IMR-90 (cell line): ENCODE measurements at regions not wholly inside any gene's neighbourhood (a gene's known extent, or its start where the extent isn't known, plus 50 kb on each side); places are given as distances from the start of the nearest gene placed in this dataset.

ENCODE experiments used
- ATAC-seq: fragments of 200-7000 bp; cut with Tn5 transposase; 2 replicates; pipeline ENCODE4 v1.9.1; 2020; ENCODE audit warnings: low read depth, mild to moderate bottlenecking, moderate library complexity
- BruUV-seq: library from RNA; stranded (reverse); fragments of 400-500 nt; replicated peaks from 2 replicates; lab custom pipeline; 2021; lab: Mats Ljungman, UMichigan
- CTCF ChIA-PET: fragments of 300-600 bp; formaldehyde crosslinking; extraction: SDS; loops from one replicate; lab custom pipeline; 2021; ENCODE audit warnings: antibody characterized with exemption; lab: Yijun Ruan, JAX
- POLR2A ChIA-PET: fragments of 300-600 bp; sonication (Branson Sonifier 250); formaldehyde crosslinking; loops from one replicate; lab custom pipeline; 2022; ENCODE audit warnings: antibody characterized with exemption; ENCODE audit not compliant: unreplicated experiment; lab: Charles Lee
- DNase-seq: peaks from one replicate; pipeline ENCODE4 v3.0.0; 2013
- H2AFZ ChIP-seq: replicated peaks from 2 replicates; pipeline ENCODE3; 2013; ENCODE audit warnings: low read length, mild to moderate bottlenecking; ENCODE audit not compliant: poor library complexity
- H2AK5ac ChIP-seq: 2 replicates; pipeline ENCODE4 v1.6.1; 2013; ENCODE audit warnings: low read depth, low read length, inconsistent platforms
- H2AK9ac ChIP-seq: replicated peaks from 2 replicates; pipeline ENCODE3; 2013; ENCODE audit warnings: mild to moderate bottlenecking, low read depth, low read length, moderate library complexity; ENCODE audit not compliant: poor library complexity
- H2BK120ac ChIP-seq: 2 replicates; pipeline ENCODE4 v1.6.1; 2013; ENCODE audit warnings: low read depth, low read length, inconsistent platforms
- H2BK15ac ChIP-seq: 3 replicates; pipeline ENCODE4 v1.6.1; 2013; ENCODE audit warnings: low read depth, low read length, inconsistent platforms
- H2BK20ac ChIP-seq: 2 replicates; pipeline ENCODE4 v1.6.1; 2013; ENCODE audit warnings: low read depth, mild to moderate bottlenecking, inconsistent platforms, low read length, moderate library complexity
- H2BK5ac ChIP-seq: 2 replicates; pipeline ENCODE4 v1.6.1; 2013; ENCODE audit warnings: mild to moderate bottlenecking, low read depth, low read length, inconsistent platforms; ENCODE audit not compliant: poor library complexity, severe bottlenecking
- H3K14ac ChIP-seq: replicated peaks from 2 replicates; pipeline ENCODE4 v1.6.1; 2013; ENCODE audit warnings: low read depth, low read length, inconsistent platforms
- H3K18ac ChIP-seq: 2 replicates; pipeline ENCODE4 v1.6.1; 2013; ENCODE audit warnings: low read depth, low read length, control low read depth
- H3K23ac ChIP-seq: 2 replicates; pipeline ENCODE4 v1.6.1; 2013; ENCODE audit warnings: low read depth, low read length, inconsistent platforms
- H3K27ac ChIP-seq: 2 replicates; pipeline ENCODE4 v1.5.1; 2013; ENCODE audit warnings: mild to moderate bottlenecking, control low read depth, low read length; ENCODE audit not compliant: insufficient read depth
- H3K27me3 ChIP-seq: 2 replicates; pipeline ENCODE4 v1.6.1; 2013; ENCODE audit warnings: low read length; ENCODE audit not compliant: control insufficient read depth, insufficient read depth
- H3K36me3 ChIP-seq: 2 replicates; pipeline ENCODE4 v1.6.1; 2013; ENCODE audit warnings: low read length, mixed read lengths; ENCODE audit not compliant: control insufficient read depth, insufficient read depth
- H3K4ac ChIP-seq: 2 replicates; pipeline ENCODE4 v1.6.1; 2013; ENCODE audit warnings: low read depth, low read length, inconsistent platforms
- H3K4me1 ChIP-seq: 2 replicates; pipeline ENCODE4 v1.6.1; 2013; ENCODE audit warnings: low read length, mixed read lengths; ENCODE audit not compliant: control insufficient read depth, insufficient read depth
- H3K4me2 ChIP-seq: 2 replicates; pipeline ENCODE4 v1.6.1; 2013; ENCODE audit warnings: low read depth, mild to moderate bottlenecking, control low read depth, low read length, moderate library complexity
- H3K4me3 ChIP-seq: 2 replicates; pipeline ENCODE4 v1.5.1; 2013; ENCODE audit warnings: low read depth, mild to moderate bottlenecking, control low read depth, low read length, moderate library complexity; ENCODE audit not compliant: insufficient read depth
- H3K56ac ChIP-seq: 2 replicates; pipeline ENCODE4 v1.6.1; 2013; ENCODE audit warnings: low read length, inconsistent platforms; ENCODE audit not compliant: insufficient read depth; ENCODE audit errors: extremely low read depth
- H3K79me1 ChIP-seq, 2 experiments: 2 replicates each; pipeline ENCODE4 v1.6.1; 2013; ENCODE audit warnings: low read length in 2 of 2, inconsistent platforms in 1 of 2, low read depth in 1 of 2
- H3K9ac ChIP-seq: 2 replicates; pipeline ENCODE4 v1.6.1; 2013; ENCODE audit warnings: low read depth, low read length, control low read depth
- H3K9me1 ChIP-seq: 2 replicates; pipeline ENCODE4 v1.6.1; 2013; ENCODE audit warnings: low read length, inconsistent platforms; ENCODE audit not compliant: insufficient read depth
- H3K9me3 ChIP-seq: 2 replicates; pipeline ENCODE4 v1.6.1; 2013; ENCODE audit warnings: low read length; ENCODE audit not compliant: control insufficient read depth, insufficient read depth
- H4K20me1 ChIP-seq: 2 replicates; pipeline ENCODE4 v1.6.1; 2013; ENCODE audit warnings: low read length, inconsistent platforms; ENCODE audit not compliant: insufficient read depth
- H4K5ac ChIP-seq: 2 replicates; pipeline ENCODE4 v1.6.1; 2013; ENCODE audit warnings: mild to moderate bottlenecking, low read depth, low read length, control low read depth
- H4K8ac ChIP-seq, 2 experiments: 2 replicates each; pipeline ENCODE4 v1.6.1; 2013; ENCODE audit warnings: low read depth in 2 of 2, low read length in 2 of 2, control low read depth in 1 of 2, inconsistent platforms in 1 of 2
- H4K91ac ChIP-seq: 2 replicates; pipeline ENCODE4 v1.6.1; 2013; ENCODE audit warnings: low read depth, low read length, inconsistent platforms; ENCODE audit not compliant: insufficient read depth
- BHLHE40 ChIP-seq: fragments of 150-350 bp; IDR thresholded peaks from 2 replicates; pipeline ENCODE4 v1.6.1; 2016; ENCODE audit warnings: mild to moderate bottlenecking, low read depth, low read length
- CEBPB ChIP-seq: IDR thresholded peaks from 2 replicates; pipeline ENCODE4 v1.6.1; 2012; ENCODE audit warnings: low read depth, low read length, improper control_type of control experiment
- CHD1 ChIP-seq: IDR thresholded peaks from 2 replicates; pipeline ENCODE4 v1.6.1; 2012; ENCODE audit warnings: low read depth, low read length, improper control_type of control experiment
- CTCF ChIP-seq: conservative IDR thresholded peaks from 2 replicates; pipeline ENCODE4 v1.5.1; 2012; ENCODE audit warnings: mild to moderate bottlenecking, low read depth, low read length, improper control_type of control experiment
- ELK1 ChIP-seq: fragments of 150-350 bp; IDR thresholded peaks from 2 replicates; pipeline ENCODE4 v1.6.1; 2016; ENCODE audit warnings: low read depth, mild to moderate bottlenecking, low read length, moderate library complexity, borderline replicate concordance
- FOS ChIP-seq: fragments of 150-350 bp; IDR thresholded peaks from 2 replicates; pipeline ENCODE4 v1.6.1; 2016; ENCODE audit warnings: low read depth, low read length
- MAFK ChIP-seq: IDR thresholded peaks from 2 replicates; pipeline ENCODE4 v1.6.1; 2012; ENCODE audit warnings: low read depth, low read length, improper control_type of control experiment
- MAZ ChIP-seq: IDR thresholded peaks from 2 replicates; pipeline ENCODE4 v1.6.1; 2012; ENCODE audit warnings: low read depth, mild to moderate bottlenecking, low read length, improper control_type of control experiment, moderate library complexity, borderline replicate concordance
- MXI1 ChIP-seq: IDR thresholded peaks from 2 replicates; pipeline ENCODE4 v1.6.1; 2012; ENCODE audit warnings: low read depth, mild to moderate bottlenecking, low read length, moderate library complexity, borderline replicate concordance
- NFE2L2 ChIP-seq: fragments of 150-350 bp; IDR thresholded peaks from 2 replicates; pipeline ENCODE4 v1.6.1; 2016; ENCODE audit warnings: low read depth, mild to moderate bottlenecking, low read length
- POLR2A ChIP-seq: IDR thresholded peaks from 2 replicates; pipeline ENCODE4 v1.6.1; 2012; ENCODE audit warnings: mild to moderate bottlenecking, low read depth, low read length
- RAD21 ChIP-seq: IDR thresholded peaks from 2 replicates; pipeline ENCODE4 v1.6.1; 2012; ENCODE audit warnings: low read length, improper control_type of control experiment
- RCOR1 ChIP-seq: IDR thresholded peaks from 2 replicates; pipeline ENCODE4 v1.6.1; 2012; ENCODE audit warnings: mild to moderate bottlenecking, low read length, improper control_type of control experiment; ENCODE audit not compliant: insufficient replicate concordance
- RFX5 ChIP-seq: IDR thresholded peaks from 2 replicates; pipeline ENCODE4 v1.8.0; 2012; ENCODE audit warnings: low read depth, mild to moderate bottlenecking, low read length, moderate library complexity
- SMC3 ChIP-seq: fragments of 150-350 bp; IDR thresholded peaks from 2 replicates; pipeline ENCODE4 v1.6.1; 2016; ENCODE audit warnings: low read depth, mild to moderate bottlenecking, antibody characterized with exemption, low read length, moderate library complexity
- USF2 ChIP-seq: fragments of 150-350 bp; IDR thresholded peaks from 2 replicates; pipeline ENCODE4 v1.6.1; 2017; ENCODE audit warnings: mild to moderate bottlenecking, antibody characterized with exemption, low read length, low read depth
- WGBS, 2 experiments: methylation state at CpG; one replicate each; pipeline versions ENCODE4 v1.1.5 to v1.1.7; 2013; ENCODE audit warnings: missing lambda C conversion rate in 2 of 2; ENCODE audit not compliant: insufficient read length in 1 of 2; ENCODE audit errors: extremely low coverage in 2 of 2; 5-methylcytosine and 5-hydroxymethylcytosine counted together
- dilution Hi-C: fragments of 300-500 bp; cut with HindIII; formaldehyde crosslinking; loops from one replicate; pipeline ENCODE4 v1.14.3; 2018; ENCODE audit warnings: low sequenced_read_pairs; ENCODE audit not compliant: unreplicated experiment
- in situ Hi-C: fragments of 300-500 bp; cut with MboI; formaldehyde crosslinking; loops from 3 replicates; pipeline ENCODE4 v1.14.3; 2019; ENCODE audit warnings: low sequenced_read_pairs, inconsistent platforms, mixed read lengths
- intact Hi-C: fragments of 100-400 bp; cut with micrococcal nuclease; formaldehyde crosslinking; loops from 2 replicates; pipeline ENCODE4 v1.10.0; 2022

GRCh38 chr5:39785410-39785809 lies 360.6 kb upstream of the DAB2 start:
- ATAC-seq (no peak), DNase-seq (no peak)
- in situ Hi-C loops (no loop called here), dilution Hi-C loops (no loop called here), intact Hi-C loops (no loop called here)
- Histone ChIP-seq H3K27ac (no peak overlapping the region), H4K5ac (no peak overlapping the region), H3K4me1 (peaks cover under 1% of the 10 kb centered on the region; the same call in 1 of the 2 replicates), H3K4me2 (no peak overlapping the region), H3K9ac (no peak overlapping the region), H2BK20ac (peak overlapping the region; percentile 46; the same call in 1 of the 2 replicates), H2BK5ac (no peak overlapping the region), H4K20me1 (no peaks in the 10 kb centered on the region), H3K56ac (no peak overlapping the region), H2BK120ac (no peak overlapping the region), H3K36me3 (no peaks in the 10 kb centered on the region), H3K4me3 (no peak overlapping the region), H3K9me1 (no peaks in the 10 kb centered on the region; the same call in 1 of the 2 replicates), H3K18ac (no peak overlapping the region), H3K79me1 (no peaks in the 10 kb centered on the region), H3K27me3 (no peaks in the 10 kb centered on the region), H3K23ac (no peak overlapping the region), H4K8ac (no peak overlapping the region), H2AK9ac (no peak overlapping the region), H3K9me3 (0 out of 2 replicates have a peak, but pooled peaks cover 3% of the 10 kb centered on the region), H3K4ac (no peak overlapping the region), H2BK15ac (peak overlapping the region; percentile 74; the same call in 1 of the 3 replicates), H4K91ac (no peak overlapping the region), H2AK5ac (no peak overlapping the region), H3K14ac (0 out of 2 replicates have a peak overlapping the region, but pooled peaks have one; percentile 21), H2AFZ (no peak overlapping the region)
- POLR2A ChIA-PET = no interaction called here
- 90% methylated on average over 2 of the region's 7 CpGs; no CpG with 5 or more reads in 1 of the 2 experiments for WGBS, 2 experiments
- no TSS peak for BruUV-seq
- TF ChIP-seq CEBPB (no peak), RFX5 (no peak), MXI1 (no peak), RCOR1 (no peak), BHLHE40 (no peak), USF2 (no peak), RAD21 (no peak), CTCF (no peak), CHD1 (no peak), MAFK (no peak), ELK1 (no peak), NFE2L2 (no peak), SMC3 (no peak), MAZ (no peak), POLR2A (no peak), FOS (no peak)
- CTCF ChIA-PET = no interaction called here
